Esophagus squamous epithelium (tissue), 4 donors: ENCODE measurements at regions not wholly inside any gene's neighbourhood (a gene's known extent, or its start where the extent isn't known, plus 50 kb on each side); places are given as distances from the start of the nearest gene placed in this dataset.
"Not testable (repeated sequence)": the region's sequence is repeated elsewhere in the genome, so short reads cannot be mapped to it uniquely, and the experiment has no call there.

Experiments
- CTCF ChIP-seq, 6 experiments: fragments of 450-650 bp in 4 of 6; fragments of 200-600 bp in 2 of 6; sonication (generic) in 2 of 6; IDR thresholded peaks; one replicate each; pipeline ENCODE4 v1.5.1; 2016 to 2019; ENCODE audit warnings: antibody characterized with exemption in 6 of 6, mild to moderate bottlenecking in 4 of 6, moderate library complexity in 4 of 6
- POLR2A ChIP-seq, 4 donors: fragments of 450-650 bp; IDR thresholded peaks; one replicate each; pipeline ENCODE4 v1.6.1; 2017; ENCODE audit warnings: antibody characterized with exemption in 4 of 4, mild to moderate bottlenecking in 4 of 4, moderate library complexity in 3 of 4

- not testable (repeated sequence) for TF ChIP-seq CTCF, POLR2A (IDR thresholded peaks at IDR 0.05)
Measured at GRCh38 chr5:10015681-10016080, 234.0 kb downstream of the ATPSCKMT start.
